BJ (cell line): ENCODE measurements at regions not wholly inside any gene's neighbourhood (a gene's known extent, or its start where the extent isn't known, plus 50 kb on each side); places are given as distances from the start of the nearest gene placed in this dataset.

Experiments
- CTCF ChIA-PET: fragments of 350-600 bp; formaldehyde crosslinking; extraction: SDS; loops from one replicate; lab custom pipeline; 2021; ENCODE audit warnings: antibody characterized with exemption, inconsistent platforms; lab: Yijun Ruan, JAX
- POLR2A ChIA-PET: fragments of 300-600 bp; sonication (Branson Sonifier 250); formaldehyde crosslinking; extraction: SDS; loops from one replicate; lab custom pipeline; 2021; ENCODE audit warnings: antibody characterized with exemption; lab: Charles Lee
- DNase-seq: peaks from one replicate; pipeline ENCODE4 v3.0.0-alpha.2; 2011; ENCODE audit warnings: low read depth
- H3K27me3 ChIP-seq: 2 replicates; pipeline ENCODE4 v1.6.0; 2011; ENCODE audit warnings: low read length; ENCODE audit not compliant: control insufficient read depth, insufficient read depth
- H3K36me3 ChIP-seq: 2 replicates; pipeline ENCODE4 v1.5.1; 2011; ENCODE audit warnings: low read length; ENCODE audit not compliant: control insufficient read depth, insufficient read depth
- H3K4me3 ChIP-seq: 2 replicates; pipeline ENCODE4 v1.5.1; 2011; ENCODE audit warnings: low read depth, mild to moderate bottlenecking, control low read depth, low read length
- CTCF ChIP-seq: IDR thresholded peaks from 2 replicates; pipeline ENCODE4 v1.5.1; 2011; ENCODE audit warnings: low read depth, mild to moderate bottlenecking, control low read depth, inconsistent platforms, low read length, moderate library complexity; ENCODE audit not compliant: insufficient read depth

GRCh38 chr17:57174591-57174990 is 81.7 kb upstream of the MSI2 start:
- Histone ChIP-seq H3K27me3 (no peaks in the 10 kb centered on the region), H3K4me3 (no peak overlapping the region), H3K36me3 (no peaks in the 10 kb centered on the region)
- no peak for DNase-seq
- no peak for TF ChIP-seq CTCF
- ChIA-PET CTCF (no interaction called here), POLR2A (no interaction called here)

- H3K27me3 ChIP-seq, result no peaks in the 10 kb centered on the region
- no peak for TF ChIP-seq CTCF
- ChIA-PET CTCF (no interaction called here), POLR2A (no interaction called here)
- H3K36me3 ChIP-seq, result no peaks in the 10 kb centered on the region
- no peak overlapping the region for H3K4me3 ChIP-seq
- no peak for DNase-seq
Measured at GRCh38 chr17:57178839-57179238, 77.5 kb upstream of the MSI2 start.

GRCh38 chr17:57182621-57183020 is 73.7 kb upstream of the MSI2 start:
- no peak for TF ChIP-seq CTCF
- CTCF ChIA-PET, result interaction anchor here (1.0 kb wide), 1 partner anchor 61 kb away, joined by 3 read pairs; no protein-coding TSS in a partner anchor
- H3K36me3 ChIP-seq, result no peaks in the 10 kb centered on the region
- POLR2A ChIA-PET, result no interaction called here
- DNase-seq, result no peak
- H3K27me3 ChIP-seq, result no peaks in the 10 kb centered on the region
- no peak overlapping the region for H3K4me3 ChIP-seq

- DNase-seq, result no peak
- Histone ChIP-seq H3K27me3 (no peaks in the 10 kb centered on the region), H3K36me3 (no peaks in the 10 kb centered on the region), H3K4me3 (no peak overlapping the region)
- no peak for TF ChIP-seq CTCF
- ChIA-PET POLR2A (no interaction called here), CTCF (interaction anchor here (0.6 kb wide), 1 partner anchor 16 kb away, joined by 3 read pairs; no protein-coding TSS in a partner anchor)
Measured at GRCh38 chr17:57186226-57187019, 69.9 kb upstream of the MSI2 start.

- Histone ChIP-seq H3K36me3 (no peaks in the 10 kb centered on the region), H3K4me3 (no peak overlapping the region), H3K27me3 (0 out of 2 replicates have a peak, but pooled peaks cover 1% of the 10 kb centered on the region)
- ChIA-PET POLR2A (no interaction called here), CTCF (no interaction called here)
- no peak for DNase-seq
- no peak for TF ChIP-seq CTCF
Measured at GRCh38 chr17:57187391-57187790, 68.9 kb upstream of the MSI2 start.
